Adipocyte (in vitro differentiated cells): ENCODE measurements at regions not wholly inside any gene's neighbourhood (a gene's known extent, or its start where the extent isn't known, plus 50 kb on each side); places are given as distances from the start of the nearest gene placed in this dataset.
A peak's percentile ranks its signal among the peaks of the same experiment; 100 is the strongest.

Experiments
- DNase-seq: peaks from one replicate; pipeline ENCODE4 v3.0.0-alpha.2; 2015; ENCODE audit warnings: low read depth
- H3K27me3 ChIP-seq: replicated peaks from 2 replicates; pipeline ENCODE4 v1.7.0; 2013; ENCODE audit warnings: mild to moderate bottlenecking, low read length, moderate library complexity; ENCODE audit not compliant: control insufficient read depth, insufficient read depth
- H3K36me3 ChIP-seq: 2 replicates; pipeline ENCODE4 v1.7.0; 2013; ENCODE audit warnings: low read length, mild to moderate bottlenecking, moderate library complexity; ENCODE audit not compliant: control insufficient read depth, insufficient read depth, severe bottlenecking
- H3K4me1 ChIP-seq: 2 replicates; pipeline ENCODE4 v1.7.0; 2013; ENCODE audit warnings: mild to moderate bottlenecking, low read length, moderate library complexity; ENCODE audit not compliant: control insufficient read depth, insufficient read depth
- H3K4me3 ChIP-seq: 2 replicates; pipeline ENCODE4 v1.7.0; 2013; ENCODE audit warnings: mild to moderate bottlenecking, low read length, moderate library complexity
- H3K9ac ChIP-seq: 2 replicates; pipeline ENCODE4 v1.7.0; 2013; ENCODE audit warnings: mild to moderate bottlenecking, low read length, moderate library complexity
- H3K9me3 ChIP-seq: 2 replicates; pipeline ENCODE4 v1.7.0; 2013; ENCODE audit warnings: mild to moderate bottlenecking, low read length, moderate library complexity; ENCODE audit not compliant: control insufficient read depth

GRCh38 chr5:34511481-34511880 lies 144.6 kb upstream of the RAI14 start:
- Histone ChIP-seq H3K9me3 (peaks cover 3% of the 10 kb centered on the region), H3K9ac (no peak overlapping the region), H3K4me1 (peaks cover 10% of the 10 kb centered on the region), H3K36me3 (no peaks in the 10 kb centered on the region), H3K27me3 (no peaks in the 10 kb centered on the region), H3K4me3 (no peak overlapping the region)
- no peak for DNase-seq

GRCh38 chr5:34511915-34512314 lies 144.2 kb upstream of the RAI14 start:
- H3K9me3 ChIP-seq = peaks cover 3% of the 10 kb centered on the region
- DNase-seq = peak; percentile 61
- H3K36me3 ChIP-seq = no peaks in the 10 kb centered on the region
- H3K9ac ChIP-seq = no peak overlapping the region
- H3K4me3 ChIP-seq = no peak overlapping the region
- no peaks in the 10 kb centered on the region for H3K27me3 ChIP-seq
- peaks cover 13% of the 10 kb centered on the region for H3K4me1 ChIP-seq

- Histone ChIP-seq H3K36me3 (no peaks in the 10 kb centered on the region), H3K4me1 (peaks cover 23% of the 10 kb centered on the region), H3K9me3 (no peaks in the 10 kb centered on the region), H3K4me3 (no peak overlapping the region), H3K27me3 (no peaks in the 10 kb centered on the region), H3K9ac (no peak overlapping the region)
- DNase-seq = no peak
Measured at GRCh38 chr5:34516166-34516565, 140.0 kb upstream of the RAI14 start.

- no peaks in the 10 kb centered on the region for H3K36me3 ChIP-seq
- DNase-seq = no peak
Measured at GRCh38 chr5:34516686-34517085, 139.4 kb upstream of the RAI14 start.

GRCh38 chr5:34517249-34517648 lies 138.9 kb upstream of the RAI14 start:
- no peak overlapping the region for H3K4me3 ChIP-seq
- no peaks in the 10 kb centered on the region for H3K9me3 ChIP-seq
- DNase-seq = peak; percentile 48
- H3K9ac ChIP-seq = no peak overlapping the region
- no peaks in the 10 kb centered on the region for H3K36me3 ChIP-seq
- H3K27me3 ChIP-seq = no peaks in the 10 kb centered on the region
- peaks cover 14% of the 10 kb centered on the region for H3K4me1 ChIP-seq

More at GRCh38 chr5:34516686-34517085, 139.4 kb upstream of the RAI14 start:
- Histone ChIP-seq H3K27me3 (no peaks in the 10 kb centered on the region), H3K9me3 (no peaks in the 10 kb centered on the region), H3K4me1 (peaks cover 20% of the 10 kb centered on the region), H3K9ac (no peak overlapping the region), H3K4me3 (no peak overlapping the region)

DNA sequence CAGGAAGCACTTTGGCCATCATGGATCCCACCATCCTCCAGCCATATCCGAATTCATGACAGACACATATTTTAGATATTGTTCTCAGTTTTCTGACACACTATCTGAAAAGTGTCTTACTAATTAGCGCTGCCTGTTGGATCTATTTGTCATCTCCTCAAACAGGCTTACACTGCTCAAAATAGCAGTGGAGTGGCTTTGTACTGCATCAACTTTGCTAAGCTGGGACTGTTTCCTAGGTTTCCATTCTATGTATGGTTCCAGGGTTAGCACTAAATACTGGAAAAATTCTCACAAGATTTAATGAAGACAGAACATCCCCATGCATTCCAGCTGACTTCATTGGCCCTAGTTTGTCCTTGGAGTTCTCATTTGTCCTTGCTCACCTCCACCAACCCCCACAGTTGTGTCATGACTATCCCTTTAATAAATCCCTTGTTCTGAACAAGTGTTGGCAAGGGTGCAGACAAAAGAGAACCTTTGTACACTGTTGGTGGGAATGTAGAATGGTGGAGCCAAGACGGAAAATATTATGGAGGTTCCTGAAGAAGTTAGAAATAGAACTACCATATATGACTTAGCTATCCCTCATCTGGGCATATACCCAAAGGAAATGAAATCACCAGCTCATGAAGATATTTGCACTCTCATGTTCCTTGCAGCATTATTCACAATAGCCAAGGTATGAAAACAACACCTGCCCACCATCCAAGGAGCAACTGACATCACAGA lies 136.5 kb upstream of the RAI14 start:
- Histone ChIP-seq H3K9ac (no peak overlapping the region), H3K4me3 (no peak overlapping the region), H3K36me3 (no peaks in the 10 kb centered on the region), H3K4me1 (peaks cover 27% of the 10 kb centered on the region), H3K9me3 (no peaks in the 10 kb centered on the region), H3K27me3 (no peaks in the 10 kb centered on the region)
- no peak for DNase-seq

- DNase-seq = no peak
Measured at GRCh38 chr5:34521628-34522290, 134.4 kb upstream of the RAI14 start.

DNA sequence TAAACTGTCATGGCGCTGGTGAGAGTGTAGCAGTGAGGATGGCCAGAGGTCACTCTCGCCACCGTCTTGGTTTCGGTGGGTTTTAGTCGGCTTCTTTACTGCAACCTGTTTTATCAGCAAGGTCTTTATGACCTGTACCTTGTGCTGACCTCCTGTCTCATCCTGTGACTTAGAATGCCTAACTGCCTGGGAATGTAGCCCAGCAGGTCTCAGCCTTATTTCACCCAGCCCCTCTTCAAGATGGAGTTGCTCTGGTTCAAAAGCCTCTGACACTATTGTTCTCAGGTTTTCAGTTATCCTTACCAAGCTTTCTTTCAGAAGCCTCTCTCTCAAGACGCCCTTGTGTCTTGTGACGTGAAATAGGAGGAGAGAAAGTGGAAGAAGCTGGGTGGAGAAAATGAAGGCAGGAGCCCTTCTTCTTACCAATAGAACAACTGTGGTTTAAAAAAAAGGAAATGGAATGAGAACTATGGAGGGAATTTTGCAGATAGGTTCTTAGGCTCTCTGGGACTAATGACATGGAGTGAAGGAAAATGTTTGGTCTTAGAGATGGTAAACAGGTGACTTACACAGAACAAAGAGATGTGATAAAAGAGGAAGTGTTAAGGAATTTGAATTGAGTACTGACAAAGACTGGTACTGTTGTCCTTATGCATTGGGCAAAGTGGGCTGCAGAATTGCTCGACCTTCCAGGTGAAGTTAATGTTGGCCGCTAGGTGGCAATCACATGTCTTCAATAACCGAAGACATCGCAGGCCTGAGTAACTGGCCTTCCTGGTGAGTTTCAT lies 133.3 kb upstream of the RAI14 start:
- H3K4me1 ChIP-seq = peaks cover 23% of the 10 kb centered on the region
- H3K27me3 ChIP-seq = no peaks in the 10 kb centered on the region
- no peak overlapping the region for H3K4me3 ChIP-seq
- H3K9ac ChIP-seq = peak overlapping the region; percentile 67
- H3K9me3 ChIP-seq = no peaks in the 10 kb centered on the region
- peak; percentile 97 for DNase-seq
- no peaks in the 10 kb centered on the region for H3K36me3 ChIP-seq

More at GRCh38 chr5:34521628-34522290, 134.4 kb upstream of the RAI14 start:
- H3K9me3 ChIP-seq = no peaks in the 10 kb centered on the region
- H3K4me3 ChIP-seq = no peak overlapping the region
- H3K27me3 ChIP-seq = no peaks in the 10 kb centered on the region
- no peaks in the 10 kb centered on the region for H3K36me3 ChIP-seq
- no peak overlapping the region for H3K9ac ChIP-seq
- H3K4me1 ChIP-seq = peaks cover 27% of the 10 kb centered on the region

- no peak for DNase-seq
- Histone ChIP-seq H3K9me3 (no peaks in the 10 kb centered on the region), H3K4me3 (no peak overlapping the region), H3K36me3 (no peaks in the 10 kb centered on the region), H3K27me3 (no peaks in the 10 kb centered on the region), H3K4me1 (peaks cover 23% of the 10 kb centered on the region), H3K9ac (peak overlapping the region; percentile 67)
Measured at GRCh38 chr5:34523387-34523726, 132.8 kb upstream of the RAI14 start.

DNA sequence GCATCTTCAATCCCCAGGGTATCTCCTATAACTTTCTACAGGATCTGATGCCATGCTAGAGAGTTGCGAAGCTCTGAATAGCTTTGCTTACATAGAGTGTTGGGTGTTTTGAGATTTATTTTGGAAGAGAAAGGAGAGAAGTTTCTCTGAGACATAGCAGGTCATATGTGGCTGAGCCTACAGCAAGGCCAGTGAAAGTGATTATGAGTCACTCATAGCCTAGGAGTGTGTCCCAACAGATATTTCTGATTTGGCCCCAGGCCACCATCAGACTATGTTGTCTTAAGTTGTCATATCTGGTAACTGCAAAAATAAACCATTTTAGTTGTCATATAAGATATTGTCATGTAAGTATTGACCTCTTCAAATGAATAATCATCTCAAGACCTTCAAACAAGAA lies 132.0 kb upstream of the RAI14 start:
- Histone ChIP-seq H3K9ac (peak overlapping the region; percentile 67), H3K4me1 (peaks cover 24% of the 10 kb centered on the region), H3K9me3 (no peaks in the 10 kb centered on the region), H3K4me3 (no peak overlapping the region), H3K27me3 (no peaks in the 10 kb centered on the region), H3K36me3 (no peaks in the 10 kb centered on the region)
- peak; percentile 80 for DNase-seq

- Histone ChIP-seq H3K4me1 (peaks cover 30% of the 10 kb centered on the region), H3K4me3 (no peak overlapping the region), H3K9me3 (no peaks in the 10 kb centered on the region), H3K36me3 (no peaks in the 10 kb centered on the region), H3K9ac (no peak overlapping the region), H3K27me3 (no peaks in the 10 kb centered on the region)
- DNase-seq = no peak
Measured at GRCh38 chr5:34525761-34526160, 130.4 kb upstream of the RAI14 start.
